Thyroid gland (tissue), 4 donors: ENCODE measurements at regions not wholly inside any gene's neighbourhood (a gene's known extent, or its start where the extent isn't known, plus 50 kb on each side); places are given as distances from the start of the nearest gene placed in this dataset.

Experiments used
- CTCF ChIP-seq, 6 experiments: fragments of 200-600 bp in 3 of 6; fragments of 450-650 bp in 3 of 6; sonication (generic) in 3 of 6; IDR thresholded peaks; one replicate each; pipeline ENCODE4 v1.5.1; 2016 to 2019; ENCODE audit warnings: antibody characterized with exemption in 6 of 6, mild to moderate bottlenecking in 2 of 6, inconsistent platforms in 1 of 6, moderate library complexity in 1 of 6
- POLR2A ChIP-seq, 2 donors: fragments of 450-650 bp; IDR thresholded peaks; one replicate each; pipeline ENCODE4 v1.6.1; 2017; ENCODE audit warnings: antibody characterized with exemption in 2 of 2, mild to moderate bottlenecking in 2 of 2, moderate library complexity in 1 of 2

GRCh38 chr5:28296254-28297013 is 1258.0 kb upstream of the CDH9 start:
- TF ChIP-seq CTCF (IDR thresholded peaks at IDR 0.05) (no peak), POLR2A (IDR thresholded peaks at IDR 0.05) (no peak)
